ENCODE measurements at regions not wholly inside any gene's neighbourhood (a gene's known extent, or its start where the extent isn't known, plus 50 kb on each side); places are given as distances from the start of the nearest gene placed in this dataset.

DNA sequence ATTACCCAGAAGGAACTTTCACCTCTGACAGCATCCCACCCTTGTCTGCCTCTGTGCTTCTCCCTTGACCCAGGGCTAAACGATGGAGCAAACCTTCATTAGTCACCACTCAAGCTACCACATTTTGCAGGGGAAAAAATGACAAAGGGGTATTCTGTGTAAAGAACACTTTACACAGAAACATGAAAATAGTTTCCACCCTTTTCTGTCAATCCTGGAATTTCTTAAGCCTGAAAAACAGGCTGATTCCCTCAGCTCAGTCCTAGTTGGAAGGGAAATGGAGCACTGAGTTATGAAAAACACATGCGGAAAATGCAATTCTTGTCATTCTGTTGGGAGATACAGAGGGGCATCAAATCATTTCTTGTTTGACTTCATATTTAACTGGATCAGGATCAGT lies 175.0 kb upstream of the HNRNPA3 start:
- TF ChIP-seq CTCF (conservative IDR thresholded peaks at IDR 0.05; ENCODE audit: low read depth, low read length) (no peak), EZH2 (IDR thresholded peaks at IDR 0.05; ENCODE audit: borderline replicate concordance, low read depth, low read length, poor library complexity, severe bottlenecking) (no peak)
